Neutrophil (primary cell): ENCODE measurements at regions not wholly inside any gene's neighbourhood (a gene's known extent, or its start where the extent isn't known, plus 50 kb on each side); places are given as distances from the start of the nearest gene placed in this dataset.

Source experiments
- H3K27ac ChIP-seq: fragments of 200-600 bp; sonication (generic); 2 replicates; pipeline ENCODE4 v1.5.1; 2016; ENCODE audit warnings: mild to moderate bottlenecking, moderate library complexity
- H3K27me3 ChIP-seq: fragments of 200-600 bp; sonication (generic); 2 replicates; pipeline ENCODE4 v1.6.0; 2016; ENCODE audit warnings: mild to moderate bottlenecking
- H3K36me3 ChIP-seq: fragments of 200-600 bp; sonication (generic); 2 replicates; pipeline ENCODE4 v1.5.1; 2017
- H3K4me1 ChIP-seq, 2 experiments: fragments of 200-600 bp in 1 of 2; sonication (generic) in 1 of 2; 1 replicate in 1 of 2; 2 replicates in 1 of 2; pipeline versions ENCODE4 v1.5.1 to v1.6.1; 2013 to 2016; ENCODE audit warnings: low read depth in 1 of 2, low read length in 1 of 2, mild to moderate bottlenecking in 1 of 2, moderate library complexity in 1 of 2; ENCODE audit not compliant: control insufficient read depth in 1 of 2, insufficient read depth in 1 of 2
- H3K4me3 ChIP-seq, 2 experiments: fragments of 200-600 bp in 1 of 2; sonication (generic) in 1 of 2; 1 replicate in 1 of 2; 2 replicates in 1 of 2; pipeline ENCODE4 v1.5.1; 2013 to 2016; ENCODE audit warnings: low read depth in 1 of 2, low read length in 1 of 2, mild to moderate bottlenecking in 1 of 2, moderate library complexity in 1 of 2
- H3K9me3 ChIP-seq: fragments of 200-600 bp; sonication (generic); 2 replicates; pipeline ENCODE4 v1.5.1; 2016
- TF ChIP-seq, protein P1 (sequence below): fragments of 200-600 bp; sonication (generic); IDR thresholded peaks from 2 replicates; pipeline ENCODE4 v1.5.1; 2016; ENCODE audit warnings: antibody characterized with exemption

- H3K27ac ChIP-seq, result no peak overlapping the region
- no peaks in the 10 kb centered on the region for H3K27me3 ChIP-seq
- TF ChIP-seq, protein P1, sequence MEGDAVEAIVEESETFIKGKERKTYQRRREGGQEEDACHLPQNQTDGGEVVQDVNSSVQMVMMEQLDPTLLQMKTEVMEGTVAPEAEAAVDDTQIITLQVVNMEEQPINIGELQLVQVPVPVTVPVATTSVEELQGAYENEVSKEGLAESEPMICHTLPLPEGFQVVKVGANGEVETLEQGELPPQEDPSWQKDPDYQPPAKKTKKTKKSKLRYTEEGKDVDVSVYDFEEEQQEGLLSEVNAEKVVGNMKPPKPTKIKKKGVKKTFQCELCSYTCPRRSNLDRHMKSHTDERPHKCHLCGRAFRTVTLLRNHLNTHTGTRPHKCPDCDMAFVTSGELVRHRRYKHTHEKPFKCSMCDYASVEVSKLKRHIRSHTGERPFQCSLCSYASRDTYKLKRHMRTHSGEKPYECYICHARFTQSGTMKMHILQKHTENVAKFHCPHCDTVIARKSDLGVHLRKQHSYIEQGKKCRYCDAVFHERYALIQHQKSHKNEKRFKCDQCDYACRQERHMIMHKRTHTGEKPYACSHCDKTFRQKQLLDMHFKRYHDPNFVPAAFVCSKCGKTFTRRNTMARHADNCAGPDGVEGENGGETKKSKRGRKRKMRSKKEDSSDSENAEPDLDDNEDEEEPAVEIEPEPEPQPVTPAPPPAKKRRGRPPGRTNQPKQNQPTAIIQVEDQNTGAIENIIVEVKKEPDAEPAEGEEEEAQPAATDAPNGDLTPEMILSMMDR, result no peak
- no peak overlapping the region for H3K4me3 ChIP-seq
- H3K4me1 ChIP-seq, result peaks cover 0 to 8% of the 10 kb centered on the region in 2 experiments
- H3K9me3 ChIP-seq, result no peaks in the 10 kb centered on the region
- no peaks in the 10 kb centered on the region for H3K36me3 ChIP-seq
Measured at GRCh38 chr2:122747670-122748069, 992.2 kb downstream of the TSN start.

DNA sequence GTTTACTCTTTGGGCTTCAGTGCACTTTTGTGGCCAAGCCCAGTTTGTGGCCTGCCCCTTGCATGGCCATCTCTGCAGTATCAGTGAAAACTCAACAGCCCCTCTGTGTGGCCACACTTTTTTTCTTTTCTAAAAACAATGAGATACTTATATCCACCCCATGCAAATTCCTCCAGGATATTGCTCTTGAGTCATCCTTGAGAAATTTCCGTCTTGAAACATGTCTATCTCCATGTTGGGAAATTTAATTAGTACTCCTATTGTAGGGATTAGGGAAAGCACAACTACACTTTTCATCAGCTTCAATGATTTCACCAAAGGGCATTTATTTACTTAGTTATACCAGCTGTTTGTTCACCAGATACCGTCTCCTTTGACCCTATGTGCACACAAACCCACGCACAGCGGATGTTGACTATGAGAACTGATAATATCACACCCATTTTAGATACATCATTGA, 993.1 kb downstream of the TSN start:
- H3K27ac ChIP-seq, result no peak overlapping the region
- H3K4me3 ChIP-seq, result no peak overlapping the region
- H3K9me3 ChIP-seq, result no peaks in the 10 kb centered on the region
- no peaks in the 10 kb centered on the region for H3K36me3 ChIP-seq
- no peaks in the 10 kb centered on the region for H3K27me3 ChIP-seq
- H3K4me1 ChIP-seq, result peaks cover 3 to 17% of the 10 kb centered on the region in 2 experiments
- TF ChIP-seq, protein P1, result no peak

- H3K27ac ChIP-seq, result no peak overlapping the region
- no peak overlapping the region for H3K4me3 ChIP-seq
- H3K4me1 ChIP-seq, result peaks cover 11 to 25% of the 10 kb centered on the region in 2 experiments
- no peaks in the 10 kb centered on the region for H3K27me3 ChIP-seq
- no peaks in the 10 kb centered on the region for H3K36me3 ChIP-seq
- TF ChIP-seq, protein P1, result no peak
- H3K9me3 ChIP-seq, result no peaks in the 10 kb centered on the region
Measured at GRCh38 chr2:122749405-122749804, 994.0 kb downstream of the TSN start.

- Histone ChIP-seq H3K4me3 (no peak overlapping the region), H3K36me3 (no peaks in the 10 kb centered on the region), H3K27me3 (no peaks in the 10 kb centered on the region), H3K9me3 (no peaks in the 10 kb centered on the region), H3K4me1 (peaks cover 18 to 32% of the 10 kb centered on the region in 2 experiments), H3K27ac (no peak overlapping the region)
- TF ChIP-seq, protein P1, result no peak
Measured at GRCh38 chr2:122750095-122750494, 994.6 kb downstream of the TSN start.

- no peaks in the 10 kb centered on the region for H3K36me3 ChIP-seq
- peaks cover 24 to 39% of the 10 kb centered on the region in 2 experiments for H3K4me1 ChIP-seq
- TF ChIP-seq, protein P1, result no peak
- H3K9me3 ChIP-seq, result no peaks in the 10 kb centered on the region
- no peak overlapping the region for H3K4me3 ChIP-seq
- no peaks in the 10 kb centered on the region for H3K27me3 ChIP-seq
- H3K27ac ChIP-seq, result no peak overlapping the region
Measured at GRCh38 chr2:122750808-122751207, 995.4 kb downstream of the TSN start.

GRCh38 chr2:122753336-122753735, 997.9 kb downstream of the TSN start:
- TF ChIP-seq, protein P1, result no peak
- H3K27ac ChIP-seq, result peak overlapping the region; percentile 78
- peaks cover 27 to 48% of the 10 kb centered on the region in 2 experiments for H3K4me1 ChIP-seq
- no peaks in the 10 kb centered on the region for H3K9me3 ChIP-seq
- no peak overlapping the region for H3K4me3 ChIP-seq
- H3K36me3 ChIP-seq, result no peaks in the 10 kb centered on the region
- H3K27me3 ChIP-seq, result no peaks in the 10 kb centered on the region
